Heart left ventricle (tissue), 16 donors: ENCODE measurements at regions not wholly inside any gene's neighbourhood (a gene's known extent, or its start where the extent isn't known, plus 50 kb on each side); places are given as distances from the start of the nearest gene placed in this dataset.
"Not testable (repeated sequence)": the region's sequence is repeated elsewhere in the genome, so short reads cannot be mapped to it uniquely, and the experiment has no call there.

Experiments
- ATAC-seq, 4 donors: fragments of 200-7000 bp; cut with Tn5 transposase; one replicate each; pipeline ENCODE4 v1.9.1; 2020 to 2022; ENCODE audit warnings: moderate library complexity in 4 of 4, mild to moderate bottlenecking in 3 of 4, moderate number of reproducible peaks in 1 of 4
- DNase-seq, 5 donors: peaks; one replicate each; pipeline ENCODE4 v3.0.0-alpha.2; 2020
- H3K27ac ChIP-seq, 12 donors: fragments of 200-600 bp; sonication (generic) in 4 of 12; one replicate each; pipeline versions ENCODE4 v1.5.0 to v1.8.0; 2016 to 2022; ENCODE audit warnings: mild to moderate bottlenecking in 2 of 12
- H3K27me3 ChIP-seq, 9 donors: fragments of 200-600 bp; sonication (generic) in 2 of 9; one replicate each; pipeline versions ENCODE4 v1.5.1 to v1.8.0; 2016 to 2022; ENCODE audit warnings: mild to moderate bottlenecking in 3 of 9
- H3K36me3 ChIP-seq, 9 donors: fragments of 200-600 bp; sonication (generic) in 2 of 9; one replicate each; pipeline versions ENCODE4 v1.5.0 to v1.8.0; 2018 to 2022; ENCODE audit warnings: mild to moderate bottlenecking in 2 of 9
- H3K4me1 ChIP-seq, 12 donors: fragments of 200-600 bp; sonication (generic) in 4 of 12; one replicate each; pipeline versions ENCODE4 v1.5.0 to v1.8.0; 2016 to 2022; ENCODE audit warnings: mild to moderate bottlenecking in 3 of 12
- H3K4me3 ChIP-seq, 12 donors: fragments of 200-600 bp; sonication (generic) in 4 of 12; one replicate each; pipeline versions ENCODE4 v1.5.0 to v1.8.0; 2017 to 2022; ENCODE audit warnings: mild to moderate bottlenecking in 9 of 12, moderate library complexity in 4 of 12
- H3K9me3 ChIP-seq, 12 donors: fragments of 200-600 bp; sonication (generic) in 4 of 12; one replicate each; pipeline versions ENCODE4 v1.5.0 to v1.8.0; 2016 to 2022; ENCODE audit warnings: mild to moderate bottlenecking in 1 of 12
- CTCF ChIP-seq, 12 donors: fragments of 200-600 bp; sonication (generic) in 4 of 12; IDR thresholded peaks; one replicate each; pipeline versions ENCODE4 v1.5.0 to v1.8.0; 2018 to 2022; ENCODE audit warnings: antibody characterized with exemption in 12 of 12, mild to moderate bottlenecking in 5 of 12
- POLR2A ChIP-seq, 2 donors: fragments of 450-650 bp; IDR thresholded peaks; one replicate each; pipeline ENCODE4 v1.6.1; 2017; ENCODE audit warnings: antibody characterized with exemption in 2 of 2, mild to moderate bottlenecking in 2 of 2, moderate library complexity in 2 of 2
- WGBS, 4 donors: extraction: QIAGEN DNeasy Blood & Tissue Kit in 2 of 4; methylation state at CpG; one replicate each; pipeline versions ENCODE4 v1.1.5 to v1.1.7; 2013 to 2018; 5-methylcytosine and 5-hydroxymethylcytosine counted together
- intact Hi-C, 10 donors: fragments of 100-400 bp; cut with DNase I; formaldehyde crosslinking; loops; one replicate each; pipeline versions ENCODE4 v1.11.1 to v1.14.2; 2022
- donor health status: ischemic (EF 13 %, LVEDD 7.1; RV severe dilation, severe dysfunction).
- donor health status: healthy with polysubstance abuse.
- donor health status: DM: no; HTN: yes; CAD: no.
- donor health status: DM: no; HTN: no; CAD: no.
- donor health status: ischemic (EF 25% LVEDD 6.9; RV normal size, moderate dysfunction).
- donor health status: ischemic (EF 25% LVEDD 5.7; RV mildly dilated, moderate dysfunction).
- donor health status: healthy.
- donor health status: DM: yes; HTN: yes; CAD: no.
- donor health status: ischemic (EF 35%, LVEDD 5.7; RV mildly dilated, moderate dysfunction).
- donor health status: nonischemic (EF 11% LVEDD 7.7; RV severe dilation, severe dysfunction).
- donor health status: DM: yes; HTN: yes; CAD: no.
- donor health status: PGD.
- donor health status: ischemic (EF 29% LVEDD 5.4; RV normal size, mild dysfunction).
- donor health status: nonischemic (EF 23%, LVEDD 6.1; RV moderate dilation, normal function).

GRCh38 chr13:33353646-33354045 is 68.1 kb upstream of the STARD13 start:
- peaks cover 0 to 68% (median 18%) of the 10 kb centered on the region in 12 donors for H3K4me1 ChIP-seq
- H3K27ac ChIP-seq, result peak overlapping the region in 9 of 12 donors; percentile 13 to 92 (median 52)
- intact Hi-C loops, result loop anchor here in 5 of 10 donors (5.0 to 10.0 kb wide), 3 partner anchors 131 to 189 kb away; no protein-coding TSS in a partner anchor

GRCh38 chr13:33355201-33355895 is 69.8 kb upstream of the STARD13 start:
- ATAC-seq, result peak in 2 of 4 donors; percentile 46 to 68
- Histone ChIP-seq H3K4me1 (peaks cover 0 to 57% (median 10%) of the 10 kb centered on the region in 12 donors), H3K27ac (peak overlapping the region in 6 of 12 donors; percentile 7 to 92 (median 38)), H3K27me3 (no peaks in the 10 kb centered on the region), H3K36me3 (no peaks in the 10 kb centered on the region), H3K9me3 (no peaks in the 10 kb centered on the region), H3K4me3 (no peak overlapping the region)
- no peak for TF ChIP-seq POLR2A (IDR thresholded peaks at IDR 0.05)
- no peak for TF ChIP-seq CTCF (IDR thresholded peaks at IDR 0.05)
- 80 to 89% (median 87%) methylated on average over 6 of the region's 6 CpGs for WGBS, 4 donors
- peak in 1 of 5 donors; percentile 21 for DNase-seq
- intact Hi-C loops, result loop anchor here in 1 of 10 donors (10.0 kb wide), 1 partner anchor 129 kb away; no protein-coding TSS in a partner anchor

More at GRCh38 chr13:33353646-33354045, 68.1 kb upstream of the STARD13 start:
- Histone ChIP-seq H3K27me3 (no peaks in the 10 kb centered on the region), H3K4me3 (no peak overlapping the region), H3K9me3 (no peaks in the 10 kb centered on the region), H3K36me3 (no peaks in the 10 kb centered on the region)
- TF ChIP-seq POLR2A (IDR thresholded peaks at IDR 0.05), result no peak
- no peak for TF ChIP-seq CTCF (IDR thresholded peaks at IDR 0.05)
- WGBS, 4 donors, result 65 to 70% (median 66%) methylated on average over 4 of the region's 4 CpGs
- no peak for ATAC-seq
- DNase-seq, result no peak

- not testable (repeated sequence) for ATAC-seq, H3K4me3 ChIP-seq, H3K9me3 ChIP-seq, H3K36me3 ChIP-seq, DNase-seq, H3K27ac ChIP-seq, H3K27me3 ChIP-seq
- WGBS, 4 donors, result 60 to 96% (median 95%) methylated on average over 1 to 17 of the region's 17 CpGs
- intact Hi-C loops, result loop anchor here in 1 of 10 donors (10.0 kb wide), 1 partner anchor 127 kb away; no protein-coding TSS in a partner anchor
- H3K4me1 ChIP-seq, result peaks cover 0 to 32% (median under 1%) of the 10 kb centered on the region in 12 donors
Observed at GRCh38 chr13:33358076-33358475, 72.5 kb upstream of the STARD13 start.

- DNase-seq, result peak in 1 of 5 donors; percentile 51
- peak overlapping the region in 1 of 12 donors; percentile 67 for H3K27ac ChIP-seq
- H3K36me3 ChIP-seq, result no peaks in the 10 kb centered on the region
- H3K4me3 ChIP-seq, result no peak overlapping the region
- ATAC-seq, result peak; percentile 31 to 82 (median 68)
- 92 to 96% (median 95%) methylated on average over 2 of the region's 2 CpGs for WGBS, 4 donors
- intact Hi-C loops, result loop anchor here in 1 of 10 donors (10.0 kb wide), 1 partner anchor 72 kb away; no protein-coding TSS in a partner anchor
- no peaks in the 10 kb centered on the region for H3K27me3 ChIP-seq
- H3K9me3 ChIP-seq, result no peaks in the 10 kb centered on the region
- peaks cover 0 to 19% (median 0%) of the 10 kb centered on the region in 12 donors for H3K4me1 ChIP-seq
- no peak for TF ChIP-seq POLR2A (IDR thresholded peaks at IDR 0.05)
- TF ChIP-seq CTCF (IDR thresholded peaks at IDR 0.05), result no peak
Observed at GRCh38 chr13:33362986-33363727, 77.6 kb upstream of the STARD13 start.
